IPS DF 4.7 (cell line): ENCODE measurements at regions not wholly inside any gene's neighbourhood (a gene's known extent, or its start where the extent isn't known, plus 50 kb on each side); places are given as distances from the start of the nearest gene placed in this dataset.

Experiments used
- DNase-seq: peaks from one replicate; pipeline ENCODE4 v3.0.0-alpha.2; 2013; ENCODE audit warnings: low spot score; ENCODE audit errors: extremely low read depth

- DNase-seq, result no peak
Measured at GRCh38 chr10:76666891-76667290, 970.7 kb downstream of the KCNMA1 start.

- no peak for DNase-seq
Measured at GRCh38 chr10:76665029-76665428, 972.6 kb downstream of the KCNMA1 start.

- no peak for DNase-seq
Measured at GRCh38 chr10:76657337-76658012, 980.1 kb downstream of the KCNMA1 start.

- DNase-seq, result no peak
Measured at GRCh38 chr10:76651154-76651553, 986.5 kb downstream of the KCNMA1 start.

GRCh38 chr10:76649723-76650127 is 987.9 kb downstream of the KCNMA1 start:
- no peak for DNase-seq

GRCh38 chr10:76649254-76649653 is 988.4 kb downstream of the KCNMA1 start:
- no peak for DNase-seq

GRCh38 chr10:76647301-76647700 is 990.3 kb downstream of the KCNMA1 start:
- DNase-seq, result no peak

- no peak for DNase-seq
Measured at GRCh38 chr10:76645341-76645740, 992.3 kb downstream of the KCNMA1 start.

- DNase-seq, result no peak
Measured at GRCh38 chr10:76644476-76644875, 993.1 kb downstream of the KCNMA1 start.

GRCh38 chr10:76643511-76643911 is 994.1 kb downstream of the KCNMA1 start:
- DNase-seq, result no peak

- DNase-seq, result no peak
Measured at GRCh38 chr10:76642358-76642757, 995.2 kb downstream of the KCNMA1 start.

GRCh38 chr10:76641215-76641614 is 996.4 kb downstream of the KCNMA1 start:
- DNase-seq, result no peak

GRCh38 chr10:76640806-76641205 is 996.8 kb downstream of the KCNMA1 start:
- no peak for DNase-seq

GRCh38 chr10:76632767-76633051 is 1004.9 kb downstream of the KCNMA1 start:
- DNase-seq, result no peak

GRCh38 chr10:76631884-76632766 is 1005.5 kb downstream of the KCNMA1 start:
- DNase-seq, result no peak

- no peak for DNase-seq
Measured at GRCh38 chr10:76631036-76631670, 1006.5 kb downstream of the KCNMA1 start.

GRCh38 chr10:76628801-76629200 is 1008.8 kb downstream of the KCNMA1 start:
- no peak for DNase-seq

- DNase-seq, result no peak
Measured at GRCh38 chr10:76626386-76626785, 1011.2 kb downstream of the KCNMA1 start.

GRCh38 chr10:76624470-76624869 is 1013.1 kb downstream of the KCNMA1 start:
- no peak for DNase-seq

GRCh38 chr10:76621886-76622620 is 1015.6 kb downstream of the KCNMA1 start:
- no peak for DNase-seq

- DNase-seq, result no peak
Measured at GRCh38 chr10:76618641-76619040, 1019.0 kb downstream of the KCNMA1 start.

- DNase-seq, result no peak
Measured at GRCh38 chr10:76618171-76618570, 1019.4 kb downstream of the KCNMA1 start.
